Left ventricle myocardium superior (tissue), 1 donor: ENCODE measurements at regions not wholly inside any gene's neighbourhood (a gene's known extent, or its start where the extent isn't known, plus 50 kb on each side); places are given as distances from the start of the nearest gene placed in this dataset.
A peak's percentile ranks its signal among the peaks of the same experiment; 100 is the strongest.
"Not testable (repeated sequence)": the region's sequence is repeated elsewhere in the genome, so short reads cannot be mapped to it uniquely, and the experiment has no call there.

Experiments
- ATAC-seq: fragments of 200-7000 bp; cut with Tn5 transposase; one replicate; pipeline ENCODE4 v1.9.1; 2020; ENCODE audit warnings: mild to moderate bottlenecking, moderate library complexity
- DNase-seq: peaks from one replicate; pipeline ENCODE4 v3.0.0-alpha.2; 2020
- intact Hi-C: fragments of 100-400 bp; cut with micrococcal nuclease; formaldehyde crosslinking; loops from one replicate; pipeline ENCODE4 v1.11.0; 2022
- donor health status: DM: no; HTN: yes; CAD: no; lungs with severe emphysema.

GRCh38 chr4:17436047-17436749, 75.7 kb downstream of the QDPR start:
- ATAC-seq, DNase-seq, intact Hi-C loops: not testable (repeated sequence)

- intact Hi-C loops = no loop called here
- no peak for ATAC-seq
Observed at GRCh38 chr4:17433827-17434226, 78.1 kb downstream of the QDPR start.

GRCh38 chr4:17427991-17428390, 83.9 kb downstream of the QDPR start:
- DNase-seq = no peak
- intact Hi-C loops = no loop called here
- no peak for ATAC-seq

More at GRCh38 chr4:17433827-17434226, 78.1 kb downstream of the QDPR start:
- no peak for DNase-seq

GRCh38 chr4:17426222-17426621, 85.7 kb downstream of the QDPR start:
- intact Hi-C loops = no loop called here

GRCh38 chr4:17418010-17418409, 93.9 kb downstream of the QDPR start:
- DNase-seq (no peak), ATAC-seq (no peak)
- intact Hi-C loops = no loop called here

More at GRCh38 chr4:17426222-17426621, 85.7 kb downstream of the QDPR start:
- DNase-seq (no peak), ATAC-seq (no peak)

GRCh38 chr4:17414392-17414791, 97.5 kb downstream of the QDPR start:
- DNase-seq (no peak), ATAC-seq (no peak)
- intact Hi-C loops = no loop called here

GRCh38 chr4:17400686-17401085, 111.2 kb downstream of the QDPR start:
- DNase-seq = no peak
- intact Hi-C loops = no loop called here
- ATAC-seq = no peak

- no peak for DNase-seq
- intact Hi-C loops = no loop called here
- ATAC-seq = no peak
Observed at GRCh38 chr4:17398805-17399204, 113.1 kb downstream of the QDPR start.

GRCh38 chr4:17398035-17398434, 113.9 kb downstream of the QDPR start:
- intact Hi-C loops = no loop called here
- DNase-seq (no peak), ATAC-seq (no peak)

- DNase-seq (no peak), ATAC-seq (no peak)
Observed at GRCh38 chr4:17397611-17398010, 114.3 kb downstream of the QDPR start.

GRCh38 chr4:17385403-17385802, 126.5 kb downstream of the QDPR start:
- intact Hi-C loops = no loop called here
- no peak for DNase-seq
- ATAC-seq = peak; percentile 50

More at GRCh38 chr4:17397611-17398010, 114.3 kb downstream of the QDPR start:
- intact Hi-C loops = no loop called here

GRCh38 chr4:17380347-17380746, 131.5 kb downstream of the QDPR start:
- intact Hi-C loops = no loop called here

GRCh38 chr4:17376205-17376604, 135.7 kb downstream of the QDPR start:
- peak; percentile 70 for ATAC-seq
- intact Hi-C loops = no loop called here
- DNase-seq = no peak

More at GRCh38 chr4:17380347-17380746, 131.5 kb downstream of the QDPR start:
- DNase-seq (no peak), ATAC-seq (no peak)

GRCh38 chr4:17373666-17374065, 138.2 kb downstream of the QDPR start:
- DNase-seq = no peak
- no peak for ATAC-seq
- intact Hi-C loops = no loop called here

- ATAC-seq = no peak
- no peak for DNase-seq
- intact Hi-C loops = no loop called here
Observed at GRCh38 chr4:17370818-17371217, 141.1 kb downstream of the QDPR start.

GRCh38 chr4:17368408-17368807, 143.5 kb downstream of the QDPR start:
- DNase-seq (no peak), ATAC-seq (no peak)
- intact Hi-C loops = no loop called here

- no peak for DNase-seq
- intact Hi-C loops = no loop called here
- no peak for ATAC-seq
Observed at GRCh38 chr4:17367201-17367600, 144.7 kb downstream of the QDPR start.

GRCh38 chr4:17366496-17366895, 145.4 kb downstream of the QDPR start:
- peak; percentile 58 for ATAC-seq
- DNase-seq = no peak
- intact Hi-C loops = no loop called here

- intact Hi-C loops = no loop called here
- DNase-seq = no peak
Observed at GRCh38 chr4:17362430-17362829, 149.5 kb downstream of the QDPR start.

GRCh38 chr4:17358241-17358640, 153.6 kb downstream of the QDPR start:
- intact Hi-C loops = no loop called here
- ATAC-seq (no peak), DNase-seq (no peak)

More at GRCh38 chr4:17362430-17362829, 149.5 kb downstream of the QDPR start:
- no peak for ATAC-seq

GRCh38 chr4:17356926-17357325, 155.0 kb downstream of the QDPR start:
- DNase-seq (no peak), ATAC-seq (no peak)
- intact Hi-C loops = no loop called here
